Liver (tissue), 2 donors: ENCODE measurements at regions not wholly inside any gene's neighbourhood (a gene's known extent, or its start where the extent isn't known, plus 50 kb on each side); places are given as distances from the start of the nearest gene placed in this dataset.

Source experiments
- YY1 ChIP-seq: IDR thresholded peaks from 2 replicates; pipeline ENCODE4 v1.6.1; 2016; ENCODE audit warnings: antibody characterized with exemption, mild to moderate bottlenecking
- TF ChIP-seq, protein P1 (sequence below): fragments of 150-350 bp; IDR thresholded peaks from 2 replicates; pipeline ENCODE4 v1.5.1; 2017; ENCODE audit warnings: improper control_type of control experiment, low read depth, low read length; ENCODE audit not compliant: missing input control
- TF ChIP-seq, protein P2 (sequence below): IDR thresholded peaks from 2 replicates; pipeline ENCODE4 v1.6.1; 2016; ENCODE audit warnings: antibody characterized with exemption, mild to moderate bottlenecking
- donor health status: healthy.

DNA sequence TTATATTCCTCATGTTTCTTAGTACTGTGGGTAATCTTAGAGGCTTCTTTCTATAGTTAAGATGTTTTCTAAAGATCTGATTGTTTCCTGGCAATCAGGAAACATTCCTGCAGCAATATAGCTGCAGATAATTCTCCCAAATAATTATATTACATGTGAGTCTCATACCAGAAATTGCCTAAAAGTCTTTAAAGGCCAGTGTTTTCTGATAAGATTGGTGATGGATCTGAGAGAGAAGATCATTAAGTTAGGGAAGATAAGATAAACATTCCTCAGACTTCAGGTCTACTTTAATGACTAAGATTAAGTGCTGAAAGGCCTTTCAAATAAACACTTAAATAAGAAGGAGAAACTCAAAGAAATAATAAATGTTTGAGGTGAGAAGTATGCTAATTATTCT is 107.7 kb upstream of the DAB2 start:
- TF ChIP-seq, protein P1, sequence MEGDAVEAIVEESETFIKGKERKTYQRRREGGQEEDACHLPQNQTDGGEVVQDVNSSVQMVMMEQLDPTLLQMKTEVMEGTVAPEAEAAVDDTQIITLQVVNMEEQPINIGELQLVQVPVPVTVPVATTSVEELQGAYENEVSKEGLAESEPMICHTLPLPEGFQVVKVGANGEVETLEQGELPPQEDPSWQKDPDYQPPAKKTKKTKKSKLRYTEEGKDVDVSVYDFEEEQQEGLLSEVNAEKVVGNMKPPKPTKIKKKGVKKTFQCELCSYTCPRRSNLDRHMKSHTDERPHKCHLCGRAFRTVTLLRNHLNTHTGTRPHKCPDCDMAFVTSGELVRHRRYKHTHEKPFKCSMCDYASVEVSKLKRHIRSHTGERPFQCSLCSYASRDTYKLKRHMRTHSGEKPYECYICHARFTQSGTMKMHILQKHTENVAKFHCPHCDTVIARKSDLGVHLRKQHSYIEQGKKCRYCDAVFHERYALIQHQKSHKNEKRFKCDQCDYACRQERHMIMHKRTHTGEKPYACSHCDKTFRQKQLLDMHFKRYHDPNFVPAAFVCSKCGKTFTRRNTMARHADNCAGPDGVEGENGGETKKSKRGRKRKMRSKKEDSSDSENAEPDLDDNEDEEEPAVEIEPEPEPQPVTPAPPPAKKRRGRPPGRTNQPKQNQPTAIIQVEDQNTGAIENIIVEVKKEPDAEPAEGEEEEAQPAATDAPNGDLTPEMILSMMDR, result no peak
- TF ChIP-seq YY1, result no peak
- TF ChIP-seq, protein P2, sequence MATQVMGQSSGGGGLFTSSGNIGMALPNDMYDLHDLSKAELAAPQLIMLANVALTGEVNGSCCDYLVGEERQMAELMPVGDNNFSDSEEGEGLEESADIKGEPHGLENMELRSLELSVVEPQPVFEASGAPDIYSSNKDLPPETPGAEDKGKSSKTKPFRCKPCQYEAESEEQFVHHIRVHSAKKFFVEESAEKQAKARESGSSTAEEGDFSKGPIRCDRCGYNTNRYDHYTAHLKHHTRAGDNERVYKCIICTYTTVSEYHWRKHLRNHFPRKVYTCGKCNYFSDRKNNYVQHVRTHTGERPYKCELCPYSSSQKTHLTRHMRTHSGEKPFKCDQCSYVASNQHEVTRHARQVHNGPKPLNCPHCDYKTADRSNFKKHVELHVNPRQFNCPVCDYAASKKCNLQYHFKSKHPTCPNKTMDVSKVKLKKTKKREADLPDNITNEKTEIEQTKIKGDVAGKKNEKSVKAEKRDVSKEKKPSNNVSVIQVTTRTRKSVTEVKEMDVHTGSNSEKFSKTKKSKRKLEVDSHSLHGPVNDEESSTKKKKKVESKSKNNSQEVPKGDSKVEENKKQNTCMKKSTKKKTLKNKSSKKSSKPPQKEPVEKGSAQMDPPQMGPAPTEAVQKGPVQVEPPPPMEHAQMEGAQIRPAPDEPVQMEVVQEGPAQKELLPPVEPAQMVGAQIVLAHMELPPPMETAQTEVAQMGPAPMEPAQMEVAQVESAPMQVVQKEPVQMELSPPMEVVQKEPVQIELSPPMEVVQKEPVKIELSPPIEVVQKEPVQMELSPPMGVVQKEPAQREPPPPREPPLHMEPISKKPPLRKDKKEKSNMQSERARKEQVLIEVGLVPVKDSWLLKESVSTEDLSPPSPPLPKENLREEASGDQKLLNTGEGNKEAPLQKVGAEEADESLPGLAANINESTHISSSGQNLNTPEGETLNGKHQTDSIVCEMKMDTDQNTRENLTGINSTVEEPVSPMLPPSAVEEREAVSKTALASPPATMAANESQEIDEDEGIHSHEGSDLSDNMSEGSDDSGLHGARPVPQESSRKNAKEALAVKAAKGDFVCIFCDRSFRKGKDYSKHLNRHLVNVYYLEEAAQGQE, result no peak
